ENCODE measurements at regions not wholly inside any gene's neighbourhood (a gene's known extent, or its start where the extent isn't known, plus 50 kb on each side); places are given as distances from the start of the nearest gene placed in this dataset.
A peak's percentile ranks its signal among the peaks of the same experiment; 100 is the strongest.
"Not testable (repeated sequence)": the region's sequence is repeated elsewhere in the genome, so short reads cannot be mapped to it uniquely, and the experiment has no call there.

- DNase-seq (ENCODE audit: low spot score): no peak
Observed at GRCh38 chr4:56142088-56142487, 193.3 kb downstream of the CEP135 start.

GRCh38 chr4:56139241-56139827 lies 190.6 kb downstream of the CEP135 start:
- no peak for DNase-seq (ENCODE audit: low spot score)

DNA sequence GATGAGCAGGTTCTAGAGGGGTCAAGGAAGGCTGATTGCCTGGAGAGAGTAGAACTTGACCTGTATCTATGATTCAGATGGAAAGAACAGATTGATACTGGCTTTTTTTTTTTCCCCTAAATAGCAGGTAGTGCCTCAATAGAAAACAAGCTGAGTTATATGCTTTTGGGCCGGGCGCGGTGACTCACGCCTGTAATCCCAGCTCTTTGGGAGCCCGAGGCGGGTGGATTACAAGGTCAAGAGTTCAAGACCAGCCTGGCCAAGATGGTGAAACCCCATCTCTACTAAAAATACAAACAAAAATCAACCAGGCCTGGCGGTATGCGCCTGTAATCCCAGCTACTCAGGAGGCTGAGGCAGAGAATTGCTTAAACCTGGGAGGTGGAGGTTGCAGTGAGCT lies 186.1 kb downstream of the CEP135 start:
- not testable (repeated sequence) for DNase-seq (ENCODE audit: low spot score)

DNA sequence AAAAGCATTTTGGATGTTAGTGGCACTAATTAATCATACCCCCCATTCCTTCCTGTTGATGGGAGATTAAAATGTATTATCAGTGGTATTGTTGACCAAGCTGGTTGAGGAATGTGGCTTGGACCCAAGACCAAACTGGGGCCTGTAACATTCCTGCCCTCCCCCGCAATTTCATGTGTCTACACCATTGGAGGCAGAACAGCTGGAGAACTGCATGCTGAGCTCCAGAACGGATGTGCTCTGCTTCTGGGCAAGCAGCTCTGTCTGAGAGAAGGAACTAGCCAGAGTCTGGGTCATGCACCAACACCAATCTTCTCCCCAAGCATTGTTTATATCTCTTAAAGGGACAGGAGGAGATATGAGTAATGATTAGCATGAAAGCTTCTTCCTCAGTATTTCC lies 185.5 kb downstream of the CEP135 start:
- no peak for DNase-seq (ENCODE audit: low spot score)

DNA sequence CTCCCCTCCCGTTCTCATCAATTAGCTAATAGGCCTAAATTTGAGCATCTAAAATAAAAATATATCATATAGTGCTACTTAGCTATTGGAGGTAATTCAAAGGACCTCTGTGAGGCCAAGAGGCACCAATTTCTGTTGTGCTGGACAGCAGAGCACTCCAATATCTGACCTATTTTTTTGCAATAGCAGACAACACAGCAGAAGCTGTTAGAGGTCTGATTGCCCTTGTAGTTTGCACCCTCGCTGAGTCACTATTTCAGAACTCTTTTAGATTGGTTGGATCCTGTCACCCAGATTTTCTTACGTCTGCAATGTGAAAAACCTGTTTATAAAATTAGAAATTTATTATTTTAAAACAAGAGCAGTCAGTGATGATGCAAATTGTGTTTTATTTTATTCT lies 184.1 kb downstream of the CEP135 start:
- DNase-seq (ENCODE audit: low spot score): no peak

DNA sequence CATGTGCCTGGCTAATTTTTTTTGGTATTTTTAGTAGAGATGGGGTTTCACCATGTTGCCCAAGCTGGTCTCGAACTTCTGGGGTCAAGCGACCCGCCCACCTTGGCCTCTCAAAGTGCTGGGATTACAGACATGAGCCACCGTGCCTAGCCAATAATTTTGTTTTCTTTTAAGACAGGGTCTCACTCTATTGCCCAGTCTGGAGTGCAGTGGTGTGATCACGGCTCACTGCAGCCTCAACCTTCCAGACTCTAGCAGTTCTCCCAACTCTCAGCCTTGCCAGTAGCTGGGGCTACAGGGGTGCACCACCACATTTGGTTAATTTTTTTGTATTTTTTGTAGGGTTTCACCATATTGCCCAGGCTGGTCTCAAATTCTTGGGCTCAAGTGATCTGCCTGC lies 183.4 kb downstream of the CEP135 start:
- DNase-seq (ENCODE audit: low spot score): not testable (repeated sequence)

DNA sequence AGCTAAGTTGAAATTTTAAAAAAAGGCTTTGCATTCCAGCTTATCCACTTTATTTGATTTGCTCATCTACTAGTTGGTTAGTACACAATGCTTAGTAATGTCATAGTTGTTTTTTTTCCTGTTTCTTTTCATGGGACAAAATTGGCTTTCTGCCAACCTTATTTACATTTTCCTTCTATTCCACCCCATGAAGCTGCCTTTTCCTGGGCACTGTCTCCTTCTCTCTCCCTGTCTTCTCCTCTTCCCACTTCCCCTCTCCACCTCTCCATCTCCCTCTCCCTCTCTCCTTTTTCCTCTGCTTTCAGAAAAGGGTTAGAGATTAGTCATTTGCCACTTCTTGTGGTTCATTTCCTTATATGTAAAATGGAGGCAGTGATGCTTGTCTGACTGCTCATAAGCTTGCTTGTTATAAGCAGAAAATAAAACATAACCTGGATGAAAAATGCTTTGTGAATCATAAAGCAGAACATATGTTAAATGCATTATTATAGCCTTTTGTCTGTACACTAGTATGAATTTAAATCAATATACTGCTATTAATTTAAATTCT lies 181.9 kb downstream of the CEP135 start:
- DNase-seq (ENCODE audit: low spot score): no peak

- DNase-seq (ENCODE audit: low spot score): peak; percentile 15
Observed at GRCh38 chr4:56129431-56129861, 180.7 kb downstream of the CEP135 start.

- no peak for DNase-seq (ENCODE audit: low spot score)
Observed at GRCh38 chr4:56128213-56128612, 179.5 kb downstream of the CEP135 start.

DNA sequence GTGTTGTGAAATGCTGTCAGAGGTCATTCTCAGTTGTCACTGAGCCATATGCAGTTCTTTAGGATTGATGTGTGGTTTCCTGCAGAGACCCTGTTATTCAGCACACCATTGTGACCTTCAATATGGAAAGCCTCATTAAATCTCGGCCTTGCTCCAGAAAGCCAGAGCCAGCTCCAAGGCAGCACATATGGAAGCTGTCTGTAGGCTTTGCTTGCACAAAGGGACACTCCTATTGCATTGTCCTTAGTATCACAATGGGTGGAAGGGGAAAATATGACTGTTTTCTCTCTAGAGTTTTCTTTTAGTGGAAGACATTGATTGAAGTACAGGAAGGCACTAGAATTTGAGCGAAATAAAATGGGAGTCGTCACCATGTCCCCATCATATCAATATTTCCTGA lies 179.0 kb downstream of the CEP135 start:
- DNase-seq (ENCODE audit: low spot score): no peak

DNA sequence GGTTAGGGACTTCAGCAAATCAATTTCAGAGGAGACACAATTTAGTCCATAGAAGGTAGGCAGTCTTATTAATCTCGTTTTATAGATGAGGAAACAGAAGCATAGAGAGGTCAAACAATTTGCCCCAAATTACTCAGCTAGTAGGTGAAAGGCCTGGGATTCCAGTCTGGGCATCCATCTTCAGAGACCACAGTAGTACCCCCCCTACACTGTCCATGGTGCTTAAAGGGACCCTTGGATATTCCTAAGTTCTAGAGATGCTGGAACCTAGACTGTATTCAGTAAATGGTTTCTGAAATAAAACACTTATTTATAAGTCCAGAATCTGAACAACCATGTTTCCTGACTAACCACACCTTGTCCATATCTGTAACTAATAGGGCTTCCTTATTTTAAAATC lies 174.8 kb downstream of the CEP135 start:
- DNase-seq (ENCODE audit: low spot score): no peak

- DNase-seq (ENCODE audit: low spot score): no peak
Observed at GRCh38 chr4:56123051-56123450, 174.3 kb downstream of the CEP135 start.

DNA sequence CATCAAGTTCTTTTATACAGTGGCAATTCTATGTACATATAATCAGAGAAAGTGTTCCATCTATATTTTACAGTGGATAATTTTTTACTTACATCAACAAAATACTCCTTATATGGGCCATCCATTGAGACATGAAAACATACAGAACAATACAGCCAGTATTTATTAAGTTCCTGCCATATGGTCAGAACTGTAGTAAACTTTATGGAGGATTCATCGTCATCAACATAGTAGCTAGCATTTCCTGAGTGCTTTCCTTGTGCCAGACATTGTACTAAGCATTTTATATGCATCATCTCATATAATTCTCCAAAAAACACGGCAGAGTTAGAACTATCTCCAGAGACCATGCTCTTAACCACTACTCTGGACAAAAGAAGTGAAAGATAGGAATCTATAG lies 170.1 kb downstream of the CEP135 start:
- no peak for DNase-seq (ENCODE audit: low spot score)

GRCh38 chr4:56118055-56118454 lies 169.3 kb downstream of the CEP135 start:
- no peak for DNase-seq (ENCODE audit: low spot score)

- DNase-seq (ENCODE audit: low spot score): peak; percentile 31
Observed at GRCh38 chr4:56115898-56116297, 167.2 kb downstream of the CEP135 start.

DNA sequence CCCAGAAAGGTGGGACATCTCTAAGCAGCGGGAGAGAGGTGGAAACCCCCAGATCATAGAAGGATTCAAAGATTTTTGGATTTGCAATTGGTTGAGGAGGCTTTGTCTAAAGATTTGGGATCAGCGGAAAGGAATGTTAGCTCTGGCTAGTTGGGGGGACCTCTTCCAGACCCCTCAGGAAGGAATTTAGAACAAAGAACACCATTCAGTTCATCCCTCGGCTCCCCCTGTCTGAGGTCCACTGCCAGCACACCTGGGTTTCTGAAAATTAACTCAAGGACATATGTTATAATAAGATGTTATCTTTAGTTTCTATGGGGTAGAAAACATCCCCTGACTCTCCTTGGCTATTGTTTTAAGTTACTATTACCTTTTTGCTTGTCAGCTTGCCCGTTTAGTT lies 163.6 kb downstream of the CEP135 start:
- DNase-seq (ENCODE audit: low spot score): no peak

- no peak for DNase-seq (ENCODE audit: low spot score)
Observed at GRCh38 chr4:56106180-56107147, 157.7 kb downstream of the CEP135 start.

DNA sequence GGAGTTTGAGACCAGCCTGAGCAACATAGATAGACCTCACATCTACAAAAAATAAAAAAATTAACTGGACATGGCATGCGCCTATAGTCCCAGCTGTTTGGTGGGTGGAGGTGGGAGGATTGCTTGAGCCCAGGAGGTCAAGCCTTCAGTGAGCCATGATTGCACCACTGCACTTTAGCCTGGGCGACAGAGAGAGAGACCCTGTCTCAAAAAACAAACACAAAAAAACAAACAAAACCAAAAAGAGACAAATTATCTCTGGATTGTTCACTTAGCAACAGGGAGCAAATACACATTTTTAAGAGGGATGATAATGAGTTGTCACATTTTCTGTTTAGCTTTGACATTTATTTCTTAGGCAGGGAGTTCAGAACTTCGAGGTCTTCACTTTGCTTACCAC lies 155.4 kb downstream of the CEP135 start:
- no peak for DNase-seq (ENCODE audit: low spot score)

DNA sequence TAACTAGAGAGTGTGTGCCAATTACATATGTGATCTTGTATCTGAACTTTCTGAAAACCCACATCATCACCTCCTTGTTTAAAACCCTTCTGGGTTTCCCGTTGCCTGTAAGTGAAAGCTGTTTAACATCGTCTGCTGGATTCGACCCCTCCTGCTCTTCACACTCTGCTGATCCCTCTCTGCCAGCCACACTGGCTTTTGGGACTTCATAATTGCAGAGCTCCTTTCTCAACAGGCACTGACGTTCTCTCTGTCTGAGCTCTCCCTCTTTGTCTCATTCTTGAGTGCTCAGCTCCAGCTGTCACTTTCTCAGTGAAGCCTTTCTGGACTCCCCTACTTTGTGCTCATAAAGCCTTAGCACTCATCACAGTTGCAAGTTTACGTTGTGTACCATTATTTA lies 153.9 kb downstream of the CEP135 start:
- DNase-seq (ENCODE audit: low spot score): no peak

GRCh38 chr4:56099378-56099786 lies 150.6 kb downstream of the CEP135 start:
- peak; percentile 32 for DNase-seq (ENCODE audit: low spot score)

GRCh38 chr4:56093576-56093975 lies 144.8 kb downstream of the CEP135 start:
- no peak for DNase-seq (ENCODE audit: low spot score)

DNA sequence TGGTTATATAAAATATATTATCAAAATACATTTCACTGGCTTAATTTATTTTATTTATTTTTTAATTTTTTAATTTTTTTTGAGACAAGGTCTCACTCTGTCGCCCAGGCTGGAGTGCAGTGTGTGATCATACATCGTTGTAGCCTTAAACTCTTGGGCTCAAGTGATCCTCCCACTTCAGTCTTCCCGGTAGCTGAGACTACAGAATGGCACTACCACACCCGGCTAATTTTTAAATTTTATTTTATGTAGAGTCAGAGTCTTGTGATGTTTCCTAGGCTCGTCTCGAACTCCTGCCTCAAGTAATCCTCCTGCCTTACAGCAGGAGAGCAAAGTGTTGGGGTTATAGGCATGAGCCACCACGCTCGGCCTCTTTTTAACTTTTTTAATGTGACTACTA lies 143.8 kb downstream of the CEP135 start:
- no peak for DNase-seq (ENCODE audit: low spot score)

- no peak for DNase-seq (ENCODE audit: low spot score)
Observed at GRCh38 chr4:56086561-56086960, 137.8 kb downstream of the CEP135 start.

Data from cerebellar cortex (tissue), 1 donor.